ENCODE measurements at regions not wholly inside any gene's neighbourhood (a gene's known extent, or its start where the extent isn't known, plus 50 kb on each side); places are given as distances from the start of the nearest gene placed in this dataset.

GRCh38 chr12:34350092-34351041, 328.1 kb downstream of the ALG10 start:
- H3K9me3 ChIP-seq (ENCODE audit: control insufficient read depth, insufficient read depth, low read depth, low read length) = no peaks in the 10 kb centered on the region
- TF ChIP-seq ZNF776 (tag by site-specific recombination; IDR thresholded peaks at IDR 0.05; ENCODE audit: borderline replicate concordance) (no peak), ZNF692 (tag by site-specific recombination; IDR thresholded peaks at IDR 0.05) (peak; percentile 45; the same call in 1 of the 2 replicates), ZNF660 (tag by site-specific recombination; IDR thresholded peaks at IDR 0.05) (no peak), ZNF19 (tag by site-specific recombination; IDR thresholded peaks at IDR 0.05; ENCODE audit: low read depth) (no peak), PATZ1 (tag by site-specific recombination; IDR thresholded peaks at IDR 0.05) (peak; percentile 56), SCRT1 (tag by site-specific recombination; IDR thresholded peaks at IDR 0.05; ENCODE audit: borderline replicate concordance) (peak; percentile 72; the same call in 1 of the 2 replicates), ZNF843 (tag by site-specific recombination; IDR thresholded peaks at IDR 0.05) (no peak), ZNF544 (tag by site-specific recombination; IDR thresholded peaks at IDR 0.05) (0 out of 2 replicates have a peak, but pooled peaks have one; percentile 54), ZXDB (tag by site-specific recombination; IDR thresholded peaks at IDR 0.05) (0 out of 2 replicates have a peak, but pooled peaks have one; percentile 33), KLF10 (tag by site-specific recombination; IDR thresholded peaks at IDR 0.05) (peak; percentile 43; the same call in 1 of the 2 replicates), PRDM10 (tag by site-specific recombination; IDR thresholded peaks at IDR 0.05) (peak; percentile 51), ZNF121 (tag by site-specific recombination; IDR thresholded peaks at IDR 0.05) (0 out of 2 replicates have a peak, but pooled peaks have one; percentile 54), ZNF184 (tag by site-specific recombination; IDR thresholded peaks at IDR 0.05) (peak; percentile 59; the same call in 1 of the 2 replicates), SCRT2 (tag by site-specific recombination; IDR thresholded peaks at IDR 0.05) (peak; percentile 97), ZBTB26 (tag by site-specific recombination; optimal IDR thresholded peaks at IDR 0.05) (peak; percentile 14), ZBTB10 (tag by site-specific recombination; IDR thresholded peaks at IDR 0.05) (0 out of 2 replicates have a peak, but pooled peaks have one; percentile 3), ZNF585B (tag by site-specific recombination; IDR thresholded peaks at IDR 0.05) (peak; percentile 96), ZNF521 (tag by site-specific recombination; IDR thresholded peaks at IDR 0.05) (no peak), HOXD13 (CRISPR knock-in tag; IDR thresholded peaks at IDR 0.05; ENCODE audit: borderline replicate concordance) (no peak), ZIC2 (tag by site-specific recombination; IDR thresholded peaks at IDR 0.05) (peak; percentile 38; the same call in 1 of the 2 replicates), OSR2 (tag by site-specific recombination; IDR thresholded peaks at IDR 0.05) (no peak), ZNF133 (tag by site-specific recombination; IDR thresholded peaks at IDR 0.05) (no peak), ZBTB48 (tag by site-specific recombination; IDR thresholded peaks at IDR 0.05) (peak; percentile 69), ZNF335 (tag by site-specific recombination; conservative IDR thresholded peaks at IDR 0.05) (peak; percentile 84)

More at GRCh38 chr12:34350092-34351041, 328.1 kb downstream of the ALG10 start:
- Histone ChIP-seq H3K4me3 (ENCODE audit: low read depth, low read length) (no peak overlapping the region), H3K27ac (ENCODE audit: extremely low read depth, low read depth, low read length) (no peak overlapping the region), H3K36me3 (ENCODE audit: control insufficient read depth in 2 of 2, insufficient read depth in 1 of 2, low read length in 2 of 2) (no peaks in the 10 kb centered on the region), H3K4me1 (ENCODE audit: control insufficient read depth, insufficient read depth, low read length) (no peaks in the 10 kb centered on the region)
- ChIA-PET POLR2A (no interaction called here), CTCF (no interaction called here)
